ENCODE measurements at regions not wholly inside any gene's neighbourhood (a gene's known extent, or its start where the extent isn't known, plus 50 kb on each side); places are given as distances from the start of the nearest gene placed in this dataset.
"Not testable (repeated sequence)": the region's sequence is repeated elsewhere in the genome, so short reads cannot be mapped to it uniquely, and the experiment has no call there.

DNA sequence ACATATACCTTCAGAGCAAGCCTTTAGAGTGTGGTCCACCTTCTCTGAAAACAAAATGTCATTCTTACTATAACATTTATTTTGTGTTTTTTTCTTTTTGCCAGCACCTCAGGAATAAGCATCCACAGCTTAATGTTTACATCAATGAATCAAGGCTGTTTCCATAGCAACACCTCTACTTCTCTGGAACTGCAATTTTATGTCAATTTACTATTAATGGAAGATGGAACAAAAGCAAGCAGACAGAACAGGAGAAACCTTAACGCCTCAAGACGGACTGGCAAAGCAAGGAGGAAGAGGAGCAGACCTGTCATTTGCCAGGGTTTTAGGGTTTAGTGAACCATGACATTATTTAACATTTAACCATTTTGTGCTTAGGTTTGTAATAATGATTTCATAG lies 63.1 kb downstream of the PRR15 start:
- Mint-ChIP-seq H3K27ac (ENCODE audit: unreplicated experiment) (no peak overlapping the region), H3K4me3 (ENCODE audit: unreplicated experiment) (no peak overlapping the region), H3K9me3 (ENCODE audit: unreplicated experiment) (no peaks in the 10 kb centered on the region), H3K4me1 (ENCODE audit: low read depth, unreplicated experiment) (no peaks in the 10 kb centered on the region), H3K36me3 (ENCODE audit: unreplicated experiment) (no peaks in the 10 kb centered on the region), H3K27me3 (ENCODE audit: unreplicated experiment) (peaks cover 5% of the 10 kb centered on the region)
- DNase-seq: no peak
- TF ChIP-seq CTCF (IDR thresholded peaks at IDR 0.05; ENCODE audit: partially characterized antibody, unreplicated experiment): no peak

GRCh38 chr7:29627631-29628030 lies 64.0 kb downstream of the PRR15 start:
- DNase-seq: no peak
- Mint-ChIP-seq H3K27me3 (ENCODE audit: unreplicated experiment) (peaks cover 5% of the 10 kb centered on the region), H3K9me3 (ENCODE audit: unreplicated experiment) (no peaks in the 10 kb centered on the region), H3K27ac (ENCODE audit: unreplicated experiment) (no peak overlapping the region), H3K4me3 (ENCODE audit: unreplicated experiment) (no peak overlapping the region), H3K4me1 (ENCODE audit: low read depth, unreplicated experiment) (no peaks in the 10 kb centered on the region), H3K36me3 (ENCODE audit: unreplicated experiment) (no peaks in the 10 kb centered on the region)
- no peak for TF ChIP-seq CTCF (IDR thresholded peaks at IDR 0.05; ENCODE audit: partially characterized antibody, unreplicated experiment)

- Mint-ChIP-seq H3K9me3 (ENCODE audit: unreplicated experiment) (no peaks in the 10 kb centered on the region), H3K36me3 (ENCODE audit: unreplicated experiment) (no peaks in the 10 kb centered on the region), H3K27me3 (ENCODE audit: unreplicated experiment) (peaks cover 5% of the 10 kb centered on the region), H3K4me3 (ENCODE audit: unreplicated experiment) (no peak overlapping the region), H3K27ac (ENCODE audit: unreplicated experiment) (no peak overlapping the region), H3K4me1 (ENCODE audit: low read depth, unreplicated experiment) (no peaks in the 10 kb centered on the region)
- no peak for TF ChIP-seq CTCF (IDR thresholded peaks at IDR 0.05; ENCODE audit: partially characterized antibody, unreplicated experiment)
- no peak for DNase-seq
Measured at GRCh38 chr7:29629507-29629906, 65.9 kb downstream of the PRR15 start.

DNA sequence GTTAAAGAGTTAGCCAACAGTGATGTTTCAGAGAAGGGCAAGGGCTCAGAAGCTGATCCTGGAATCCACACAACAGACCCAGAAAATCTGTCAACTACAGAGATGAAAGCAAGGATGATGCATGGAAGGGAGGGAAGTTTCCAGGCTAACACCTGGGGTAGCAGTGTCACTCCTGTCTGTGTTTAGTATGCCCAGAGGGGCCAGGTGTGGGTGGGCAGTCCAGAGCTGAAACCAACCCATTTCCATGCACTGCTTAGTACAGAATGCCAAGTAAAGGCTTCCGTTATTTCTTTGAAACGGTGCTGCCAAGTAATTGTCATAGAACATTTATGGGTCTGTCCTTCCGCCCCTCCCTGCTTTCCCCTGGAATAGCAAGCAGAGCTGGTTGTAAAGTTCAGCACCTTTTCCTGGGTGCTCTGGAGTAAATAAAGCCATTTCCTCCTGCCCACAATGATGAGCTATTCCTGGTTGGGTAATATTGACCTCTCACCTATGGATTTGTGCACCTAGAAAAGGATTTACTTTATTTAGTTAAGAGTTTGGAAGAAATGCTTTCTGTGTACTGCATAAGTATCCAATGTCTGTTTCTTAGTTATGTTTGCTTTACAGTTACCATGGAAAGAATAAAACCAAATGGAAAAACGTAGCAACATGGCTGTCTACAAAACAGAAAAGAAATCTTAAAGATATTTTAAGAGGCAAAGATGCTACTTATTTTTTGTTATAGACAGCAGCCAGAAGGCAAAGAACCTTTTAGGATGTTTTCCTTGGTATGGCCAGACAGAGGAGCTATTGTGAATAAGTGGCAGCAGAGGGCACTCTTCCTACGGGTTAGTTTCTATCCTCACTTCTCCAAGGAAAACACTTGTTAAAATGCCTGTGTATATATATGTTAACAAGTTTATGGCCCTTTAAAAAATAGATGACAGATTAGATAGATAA lies 71.7 kb downstream of the PRR15 start:
- H3K4me1 Mint-ChIP-seq (ENCODE audit: low read depth, unreplicated experiment); H3K27ac Mint-ChIP-seq (ENCODE audit: unreplicated experiment); H3K27me3 Mint-ChIP-seq (ENCODE audit: unreplicated experiment); DNase-seq; H3K9me3 Mint-ChIP-seq (ENCODE audit: unreplicated experiment); H3K36me3 Mint-ChIP-seq (ENCODE audit: unreplicated experiment); H3K4me3 Mint-ChIP-seq (ENCODE audit: unreplicated experiment): not testable (repeated sequence)
- TF ChIP-seq CTCF (IDR thresholded peaks at IDR 0.05; ENCODE audit: partially characterized antibody, unreplicated experiment): peak; percentile 44

DNA sequence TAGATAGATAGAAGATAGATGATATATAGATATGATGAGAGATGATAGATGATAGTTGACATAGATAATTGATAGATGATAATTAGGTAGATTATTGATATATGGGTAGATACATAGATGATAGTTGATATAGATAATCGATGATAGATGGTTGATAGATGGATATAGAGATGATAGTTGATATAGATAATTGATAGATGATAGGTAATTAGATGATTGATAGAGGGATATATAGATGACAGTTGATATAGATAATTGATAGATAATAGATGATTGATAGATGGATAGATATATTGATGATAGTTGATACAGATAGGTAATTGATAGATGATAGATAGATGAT lies 72.3 kb downstream of the PRR15 start:
- Mint-ChIP-seq H3K27me3 (ENCODE audit: unreplicated experiment) (no peaks in the 10 kb centered on the region), H3K27ac (ENCODE audit: unreplicated experiment) (no peak overlapping the region), H3K4me3 (ENCODE audit: unreplicated experiment) (no peak overlapping the region), H3K36me3 (ENCODE audit: unreplicated experiment) (no peaks in the 10 kb centered on the region), H3K4me1 (ENCODE audit: low read depth, unreplicated experiment) (no peaks in the 10 kb centered on the region), H3K9me3 (ENCODE audit: unreplicated experiment) (no peaks in the 10 kb centered on the region)
- TF ChIP-seq CTCF (IDR thresholded peaks at IDR 0.05; ENCODE audit: partially characterized antibody, unreplicated experiment): peak; percentile 2
- DNase-seq: no peak
